ENCODE measurements at regions not wholly inside any gene's neighbourhood (a gene's known extent, or its start where the extent isn't known, plus 50 kb on each side); places are given as distances from the start of the nearest gene placed in this dataset.

GRCh38 chr15:38883987-38884386, 319.4 kb upstream of the RASGRP1 start:
- dilution Hi-C loops (cut with MboI; ENCODE audit: extremely low pct_ligation_motif_present, low sequenced_read_pairs) = no loop called here
- POLR2A ChIA-PET = no interaction called here
- H2AFZ ChIP-seq (ENCODE audit: low read depth, low read length) = peak overlapping the region; percentile 21
- CTCF ChIA-PET = interaction anchor here (1.6 to 1.8 kb wide), 3 partner anchors 16 to 107 kb away, joined by 3 to 6 read pairs (median 5); no protein-coding TSS in a partner anchor
- no peaks in the 10 kb centered on the region for H3K9me1 ChIP-seq (replicated peaks; ENCODE audit: control insufficient read depth, extremely low read depth, insufficient read depth, low read length)
- H3K9ac ChIP-seq (replicated peaks; ENCODE audit: extremely low read depth, insufficient read depth, low read length) = peak overlapping the region; percentile 24
- peak overlapping the region; percentile 25 for H3K4me2 ChIP-seq (ENCODE audit: insufficient read depth, low read length)
- intact Hi-C loops (cut with micrococcal nuclease) = no loop called here
- no peaks in the 10 kb centered on the region for H3K36me3 ChIP-seq (ENCODE audit: control insufficient read depth in 2 of 2, extremely low read depth in 1 of 2, insufficient read depth in 2 of 2, low read length in 2 of 2)
- no peak overlapping the region for H3K4me3 ChIP-seq (replicated peaks in 1 of 3; ENCODE audit: insufficient read depth in 1 of 3, low read depth in 1 of 3, low read length in 3 of 3)
- peak; percentile 83 for FAIRE-seq
- H4K20me1 ChIP-seq (replicated peaks; ENCODE audit: control insufficient read depth, extremely low read depth, insufficient read depth, low read length) = no peaks in the 10 kb centered on the region
- H3K27ac ChIP-seq (ENCODE audit: insufficient read depth, low read depth, low read length) = peak overlapping the region; percentile 47
- H3K27me3 ChIP-seq (ENCODE audit: control insufficient read depth in 2 of 2, insufficient read depth in 2 of 2, low read length in 2 of 2) = no peaks in the 10 kb centered on the region
- no peak for TF ChIP-seq MAX (IDR thresholded peaks at IDR 0.05; ENCODE audit: insufficient read depth, insufficient read length)
- no peak for TF ChIP-seq MYC (IDR thresholded peaks at IDR 0.05; ENCODE audit: low read depth, low read length)
- peak; percentile 18 for TF ChIP-seq JUN (IDR thresholded peaks at IDR 0.05; ENCODE audit: borderline replicate concordance, insufficient read depth, insufficient read length, low read depth)
- peak; percentile 33 for TF ChIP-seq FOS (IDR thresholded peaks at IDR 0.05; ENCODE audit: borderline replicate concordance, insufficient read depth, low read length)
- no peak for TF ChIP-seq EZH2 (IDR thresholded peaks at IDR 0.05; ENCODE audit: borderline replicate concordance, low read depth, low read length, severe bottlenecking)
- peak; percentile 57 for TF ChIP-seq POLR2AphosphoS5 (IDR thresholded peaks at IDR 0.05; ENCODE audit: insufficient read depth, low read depth, low read length)
- peak; percentile 98 for TF ChIP-seq GATA2 (IDR thresholded peaks at IDR 0.05; ENCODE audit: insufficient read depth, insufficient read length, low read depth, low read length)
- TF ChIP-seq POLR2A (IDR thresholded peaks at IDR 0.05; ENCODE audit: low read depth, low read length) = no peak
- no peak for TF ChIP-seq CTCF (IDR thresholded peaks at IDR 0.05; ENCODE audit: extremely low read depth in 1 of 2, insufficient read depth in 1 of 2, low read depth in 1 of 2, low read length in 2 of 2)
- no TSS peak for BruUV-seq (replicated peaks)
- peak; percentile 68 for DNase-seq (ENCODE audit: low read depth, low spot score)
- H3K79me2 ChIP-seq (ENCODE audit: control insufficient read depth, insufficient read depth, low read length) = no peaks in the 10 kb centered on the region
- no peaks in the 10 kb centered on the region for H3K9me3 ChIP-seq (replicated peaks; ENCODE audit: control insufficient read depth, insufficient read depth, low read length)
- H3K4me1 ChIP-seq (ENCODE audit: control insufficient read depth, extremely low read depth, insufficient read depth, low read length) = peaks cover 35% of the 10 kb centered on the region

Data from endothelial cell of umbilical vein (primary cell).